ENCODE measurements at regions not wholly inside any gene's neighbourhood (a gene's known extent, or its start where the extent isn't known, plus 50 kb on each side); places are given as distances from the start of the nearest gene placed in this dataset.

DNA sequence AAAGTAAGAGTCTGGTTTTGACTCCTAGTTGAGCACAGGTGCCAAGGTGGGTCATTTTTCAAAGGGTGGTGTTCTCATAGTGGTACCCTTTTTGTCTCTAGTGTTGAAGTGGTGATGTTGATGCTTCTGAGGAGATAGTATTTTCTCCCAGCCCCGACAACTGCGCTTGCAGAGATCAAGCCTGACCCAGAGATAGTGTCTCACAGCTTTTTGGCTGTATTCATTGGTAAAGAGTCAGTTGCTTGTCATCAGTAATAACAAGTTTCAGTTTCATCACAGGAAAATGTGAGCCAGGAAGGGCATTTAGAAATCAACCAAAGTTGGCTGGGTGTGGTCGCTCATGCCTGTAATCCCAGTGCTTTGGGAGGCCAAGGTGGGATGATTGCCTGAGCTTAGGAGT is 139.3 kb downstream of the NFKBIZ start:
- no peak for ATAC-seq
- TF ChIP-seq SNAI2 (CRISPR knock-in tag; IDR thresholded peaks at IDR 0.05) (no peak), TCF4 (CRISPR knock-in tag; IDR thresholded peaks at IDR 0.05; ENCODE audit: borderline replicate concordance) (no peak), ZC3H10 (CRISPR knock-in tag; IDR thresholded peaks at IDR 0.05) (no peak), RARB (CRISPR knock-in tag; IDR thresholded peaks at IDR 0.05) (no peak), OSR1 (CRISPR knock-in tag; IDR thresholded peaks at IDR 0.05) (no peak), CSDC2 (CRISPR knock-in tag; IDR thresholded peaks at IDR 0.05) (no peak), BACH2 (CRISPR knock-in tag; IDR thresholded peaks at IDR 0.05; ENCODE audit: borderline replicate concordance) (no peak), ZNF565 (CRISPR knock-in tag; conservative IDR thresholded peaks at IDR 0.05; ENCODE audit: low read depth) (no peak), ZFP30 (CRISPR knock-in tag; IDR thresholded peaks at IDR 0.05) (no peak)
- TF ChIP-seq, protein P1, sequence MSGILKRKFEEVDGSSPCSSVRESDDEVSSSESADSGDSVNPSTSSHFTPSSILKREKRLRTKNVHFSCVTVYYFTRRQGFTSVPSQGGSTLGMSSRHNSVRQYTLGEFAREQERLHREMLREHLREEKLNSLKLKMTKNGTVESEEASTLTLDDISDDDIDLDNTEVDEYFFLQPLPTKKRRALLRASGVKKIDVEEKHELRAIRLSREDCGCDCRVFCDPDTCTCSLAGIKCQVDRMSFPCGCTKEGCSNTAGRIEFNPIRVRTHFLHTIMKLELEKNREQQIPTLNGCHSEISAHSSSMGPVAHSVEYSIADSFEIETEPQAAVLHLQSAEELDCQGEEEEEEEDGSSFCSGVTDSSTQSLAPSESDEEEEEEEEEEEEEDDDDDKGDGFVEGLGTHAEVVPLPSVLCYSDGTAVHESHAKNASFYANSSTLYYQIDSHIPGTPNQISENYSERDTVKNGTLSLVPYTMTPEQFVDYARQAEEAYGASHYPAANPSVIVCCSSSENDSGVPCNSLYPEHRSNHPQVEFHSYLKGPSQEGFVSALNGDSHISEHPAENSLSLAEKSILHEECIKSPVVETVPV (CRISPR knock-in tag; IDR thresholded peaks at IDR 0.05) = no peak
- TF ChIP-seq, protein P2, sequence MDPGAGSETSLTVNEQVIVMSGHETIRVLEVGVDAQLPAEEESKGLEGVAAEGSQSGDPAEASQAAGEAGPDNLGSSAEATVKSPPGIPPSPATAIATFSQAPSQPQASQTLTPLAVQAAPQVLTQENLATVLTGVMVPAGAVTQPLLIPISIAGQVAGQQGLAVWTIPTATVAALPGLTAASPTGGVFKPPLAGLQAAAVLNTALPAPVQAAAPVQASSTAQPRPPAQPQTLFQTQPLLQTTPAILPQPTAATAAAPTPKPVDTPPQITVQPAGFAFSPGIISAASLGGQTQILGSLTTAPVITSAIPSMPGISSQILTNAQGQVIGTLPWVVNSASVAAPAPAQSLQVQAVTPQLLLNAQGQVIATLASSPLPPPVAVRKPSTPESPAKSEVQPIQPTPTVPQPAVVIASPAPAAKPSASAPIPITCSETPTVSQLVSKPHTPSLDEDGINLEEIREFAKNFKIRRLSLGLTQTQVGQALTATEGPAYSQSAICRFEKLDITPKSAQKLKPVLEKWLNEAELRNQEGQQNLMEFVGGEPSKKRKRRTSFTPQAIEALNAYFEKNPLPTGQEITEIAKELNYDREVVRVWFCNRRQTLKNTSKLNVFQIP (CRISPR knock-in tag; IDR thresholded peaks at IDR 0.05; ENCODE audit: borderline replicate concordance, low read depth) = no peak
- TF ChIP-seq, protein P3, sequence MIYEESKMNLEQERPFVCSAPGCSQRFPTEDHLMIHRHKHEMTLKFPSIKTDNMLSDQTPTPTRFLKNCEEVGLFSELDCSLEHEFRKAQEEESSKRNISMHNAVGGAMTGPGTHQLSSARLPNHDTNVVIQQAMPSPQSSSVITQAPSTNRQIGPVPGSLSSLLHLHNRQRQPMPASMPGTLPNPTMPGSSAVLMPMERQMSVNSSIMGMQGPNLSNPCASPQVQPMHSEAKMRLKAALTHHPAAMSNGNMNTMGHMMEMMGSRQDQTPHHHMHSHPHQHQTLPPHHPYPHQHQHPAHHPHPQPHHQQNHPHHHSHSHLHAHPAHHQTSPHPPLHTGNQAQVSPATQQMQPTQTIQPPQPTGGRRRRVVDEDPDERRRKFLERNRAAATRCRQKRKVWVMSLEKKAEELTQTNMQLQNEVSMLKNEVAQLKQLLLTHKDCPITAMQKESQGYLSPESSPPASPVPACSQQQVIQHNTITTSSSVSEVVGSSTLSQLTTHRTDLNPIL (CRISPR knock-in tag; IDR thresholded peaks at IDR 0.05; ENCODE audit: low read depth) = no peak
- TF ChIP-seq, protein P4, sequence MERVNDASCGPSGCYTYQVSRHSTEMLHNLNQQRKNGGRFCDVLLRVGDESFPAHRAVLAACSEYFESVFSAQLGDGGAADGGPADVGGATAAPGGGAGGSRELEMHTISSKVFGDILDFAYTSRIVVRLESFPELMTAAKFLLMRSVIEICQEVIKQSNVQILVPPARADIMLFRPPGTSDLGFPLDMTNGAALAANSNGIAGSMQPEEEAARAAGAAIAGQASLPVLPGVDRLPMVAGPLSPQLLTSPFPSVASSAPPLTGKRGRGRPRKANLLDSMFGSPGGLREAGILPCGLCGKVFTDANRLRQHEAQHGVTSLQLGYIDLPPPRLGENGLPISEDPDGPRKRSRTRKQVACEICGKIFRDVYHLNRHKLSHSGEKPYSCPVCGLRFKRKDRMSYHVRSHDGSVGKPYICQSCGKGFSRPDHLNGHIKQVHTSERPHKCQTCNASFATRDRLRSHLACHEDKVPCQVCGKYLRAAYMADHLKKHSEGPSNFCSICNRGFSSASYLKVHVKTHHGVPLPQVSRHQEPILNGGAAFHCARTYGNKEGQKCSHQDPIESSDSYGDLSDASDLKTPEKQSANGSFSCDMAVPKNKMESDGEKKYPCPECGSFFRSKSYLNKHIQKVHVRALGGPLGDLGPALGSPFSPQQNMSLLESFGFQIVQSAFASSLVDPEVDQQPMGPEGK (CRISPR knock-in tag; IDR thresholded peaks at IDR 0.05; ENCODE audit: borderline replicate concordance) = no peak

DNA sequence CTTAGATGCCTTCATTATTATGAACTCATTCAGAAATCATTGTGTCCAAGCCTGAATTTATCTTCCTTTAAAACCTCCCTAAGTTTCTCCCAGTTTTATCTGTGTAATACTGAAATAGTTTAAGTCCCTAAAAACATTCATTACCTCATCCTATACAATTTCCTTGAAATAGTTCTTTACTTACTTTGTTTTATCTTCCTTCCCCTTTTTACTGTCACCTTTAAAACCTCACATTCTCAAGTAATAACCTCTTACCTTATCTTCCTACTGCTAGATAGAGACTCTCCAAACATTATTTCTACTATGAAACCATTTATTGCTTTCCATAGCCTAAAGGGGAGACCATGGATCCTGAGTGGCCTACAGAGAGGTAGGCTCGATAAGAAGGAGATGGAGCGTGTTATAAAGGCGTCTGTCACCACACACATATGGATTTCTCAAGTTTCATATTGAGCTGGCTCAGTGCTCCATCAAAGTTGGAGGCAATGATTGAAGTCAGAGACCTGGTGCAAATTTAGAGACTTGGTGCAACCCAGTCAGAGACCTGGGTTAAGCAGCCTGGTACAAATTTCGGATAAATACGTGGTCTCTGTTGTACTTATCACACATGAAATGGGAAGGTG is 140.4 kb downstream of the NFKBIZ start:
- ATAC-seq = no peak
- TF ChIP-seq ZFP3 (CRISPR knock-in tag; IDR thresholded peaks at IDR 0.05) (no peak), BACH2 (CRISPR knock-in tag; IDR thresholded peaks at IDR 0.05; ENCODE audit: borderline replicate concordance) (no peak), TOX (CRISPR knock-in tag; IDR thresholded peaks at IDR 0.05; ENCODE audit: borderline replicate concordance) (no peak), ZNF8 (CRISPR knock-in tag; IDR thresholded peaks at IDR 0.05) (no peak), ZC3H10 (CRISPR knock-in tag; IDR thresholded peaks at IDR 0.05) (no peak), TCF4 (CRISPR knock-in tag; IDR thresholded peaks at IDR 0.05; ENCODE audit: borderline replicate concordance) (no peak), ZNF70 (CRISPR knock-in tag; IDR thresholded peaks at IDR 0.05) (no peak), ZNF565 (CRISPR knock-in tag; conservative IDR thresholded peaks at IDR 0.05; ENCODE audit: low read depth) (no peak), ZFP30 (CRISPR knock-in tag; IDR thresholded peaks at IDR 0.05) (no peak)

DNA sequence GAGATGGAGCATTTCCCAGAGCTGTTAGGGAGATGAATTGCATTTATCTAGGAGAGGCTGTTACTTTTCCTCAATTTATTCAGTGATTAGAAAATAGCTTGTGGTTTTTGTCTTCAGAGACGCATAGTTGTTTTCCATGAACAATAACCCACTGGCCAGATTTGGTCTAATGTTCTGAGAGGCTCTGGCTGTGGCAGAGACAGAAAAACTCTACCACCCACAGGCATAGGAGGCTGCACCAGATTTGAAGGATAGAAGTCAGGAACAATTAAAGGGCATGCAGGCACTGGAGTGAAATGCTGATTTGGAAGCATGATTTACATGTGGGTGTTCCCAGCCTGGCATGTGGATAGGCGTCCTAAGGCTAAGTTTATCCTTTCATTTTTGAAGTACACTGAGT is 143.5 kb downstream of the NFKBIZ start:
- TF ChIP-seq CSDC2 (CRISPR knock-in tag; IDR thresholded peaks at IDR 0.05) (no peak), OSR1 (CRISPR knock-in tag; IDR thresholded peaks at IDR 0.05) (no peak), TOX (CRISPR knock-in tag; IDR thresholded peaks at IDR 0.05; ENCODE audit: borderline replicate concordance) (no peak), ZC3H10 (CRISPR knock-in tag; IDR thresholded peaks at IDR 0.05) (no peak), ARNTL (CRISPR knock-in tag; IDR thresholded peaks at IDR 0.05; ENCODE audit: borderline replicate concordance, low read depth) (no peak), ESRRG (CRISPR knock-in tag; IDR thresholded peaks at IDR 0.05) (no peak), ZFP30 (CRISPR knock-in tag; IDR thresholded peaks at IDR 0.05) (no peak), PPARA (CRISPR knock-in tag; IDR thresholded peaks at IDR 0.05; ENCODE audit: borderline replicate concordance) (no peak), ZNF70 (CRISPR knock-in tag; IDR thresholded peaks at IDR 0.05) (no peak), GLIS3 (CRISPR knock-in tag; IDR thresholded peaks at IDR 0.05) (no peak), BACH2 (CRISPR knock-in tag; IDR thresholded peaks at IDR 0.05; ENCODE audit: borderline replicate concordance) (no peak), ZFP3 (CRISPR knock-in tag; IDR thresholded peaks at IDR 0.05) (no peak), TCF4 (CRISPR knock-in tag; IDR thresholded peaks at IDR 0.05; ENCODE audit: borderline replicate concordance) (no peak), ISL1 (CRISPR knock-in tag; IDR thresholded peaks at IDR 0.05) (no peak), SNAI2 (CRISPR knock-in tag; IDR thresholded peaks at IDR 0.05) (no peak), ZNF8 (CRISPR knock-in tag; IDR thresholded peaks at IDR 0.05) (no peak)
- TF ChIP-seq, protein P5, sequence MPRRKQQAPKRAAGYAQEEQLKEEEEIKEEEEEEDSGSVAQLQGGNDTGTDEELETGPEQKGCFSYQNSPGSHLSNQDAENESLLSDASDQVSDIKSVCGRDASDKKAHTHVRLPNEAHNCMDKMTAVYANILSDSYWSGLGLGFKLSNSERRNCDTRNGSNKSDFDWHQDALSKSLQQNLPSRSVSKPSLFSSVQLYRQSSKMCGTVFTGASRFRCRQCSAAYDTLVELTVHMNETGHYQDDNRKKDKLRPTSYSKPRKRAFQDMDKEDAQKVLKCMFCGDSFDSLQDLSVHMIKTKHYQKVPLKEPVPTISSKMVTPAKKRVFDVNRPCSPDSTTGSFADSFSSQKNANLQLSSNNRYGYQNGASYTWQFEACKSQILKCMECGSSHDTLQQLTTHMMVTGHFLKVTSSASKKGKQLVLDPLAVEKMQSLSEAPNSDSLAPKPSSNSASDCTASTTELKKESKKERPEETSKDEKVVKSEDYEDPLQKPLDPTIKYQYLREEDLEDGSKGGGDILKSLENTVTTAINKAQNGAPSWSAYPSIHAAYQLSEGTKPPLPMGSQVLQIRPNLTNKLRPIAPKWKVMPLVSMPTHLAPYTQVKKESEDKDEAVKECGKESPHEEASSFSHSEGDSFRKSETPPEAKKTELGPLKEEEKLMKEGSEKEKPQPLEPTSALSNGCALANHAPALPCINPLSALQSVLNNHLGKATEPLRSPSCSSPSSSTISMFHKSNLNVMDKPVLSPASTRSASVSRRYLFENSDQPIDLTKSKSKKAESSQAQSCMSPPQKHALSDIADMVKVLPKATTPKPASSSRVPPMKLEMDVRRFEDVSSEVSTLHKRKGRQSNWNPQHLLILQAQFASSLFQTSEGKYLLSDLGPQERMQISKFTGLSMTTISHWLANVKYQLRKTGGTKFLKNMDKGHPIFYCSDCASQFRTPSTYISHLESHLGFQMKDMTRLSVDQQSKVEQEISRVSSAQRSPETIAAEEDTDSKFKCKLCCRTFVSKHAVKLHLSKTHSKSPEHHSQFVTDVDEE (CRISPR knock-in tag; IDR thresholded peaks at IDR 0.05) = no peak
- TF ChIP-seq, protein P2 (CRISPR knock-in tag; IDR thresholded peaks at IDR 0.05; ENCODE audit: borderline replicate concordance, low read depth) = no peak
- no peak for ATAC-seq
